ENCODE measurements at regions not wholly inside any gene's neighbourhood (a gene's known extent, or its start where the extent isn't known, plus 50 kb on each side); places are given as distances from the start of the nearest gene placed in this dataset.

GRCh38 chr7:52726493-52726892, 308.9 kb upstream of the POM121L12 start:
- no peak for DNase-seq (ENCODE audit: low spot score in 2 of 2)
- intact Hi-C loops (cut with DNase I; ENCODE audit: low total_unique reads): no loop called here
- H3K4me3 ChIP-seq (ENCODE audit: low read depth, poor library complexity, severe bottlenecking): no peak overlapping the region
- TF ChIP-seq POLR2A (IDR thresholded peaks at IDR 0.05): no peak
- no peak for TF ChIP-seq CTCF (IDR thresholded peaks at IDR 0.05)
- 67 to 68% methylated on average over 3 of the region's 3 CpGs for WGBS, 2 donors

GRCh38 chr7:52723606-52724005, 311.8 kb upstream of the POM121L12 start:
- H3K4me3 ChIP-seq (ENCODE audit: low read depth, poor library complexity, severe bottlenecking): no peak overlapping the region
- intact Hi-C loops (cut with DNase I; ENCODE audit: low total_unique reads): no loop called here
- 61 to 66% methylated on average over 5 of the region's 5 CpGs for WGBS, 2 donors
- TF ChIP-seq CTCF (IDR thresholded peaks at IDR 0.05) (no peak), POLR2A (IDR thresholded peaks at IDR 0.05) (no peak)
- DNase-seq (ENCODE audit: low spot score in 2 of 2): no peak

DNA sequence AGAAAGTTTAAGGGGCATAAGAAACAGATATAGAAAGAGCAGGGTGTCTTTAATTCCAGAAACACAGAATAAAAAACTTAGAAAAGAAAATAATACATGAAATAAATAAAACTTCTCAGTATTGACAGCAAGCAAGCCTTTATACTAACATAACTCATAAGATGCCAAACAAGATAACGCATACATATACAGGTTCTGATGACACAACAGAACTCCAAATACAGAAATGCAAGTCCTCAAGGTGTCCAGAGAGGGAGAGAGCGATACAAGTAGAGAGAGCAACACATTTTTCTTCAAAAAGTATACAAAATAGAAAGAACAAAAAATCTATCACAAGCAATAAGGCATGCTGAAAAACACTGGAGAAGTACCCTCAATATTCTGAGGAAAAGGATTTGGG, 314.6 kb upstream of the POM121L12 start:
- TF ChIP-seq POLR2A (IDR thresholded peaks at IDR 0.05): no peak
- no peak for TF ChIP-seq CTCF (IDR thresholded peaks at IDR 0.05)
- no peak for DNase-seq (ENCODE audit: low spot score in 2 of 2)
- H3K4me3 ChIP-seq (ENCODE audit: low read depth, poor library complexity, severe bottlenecking): no peak overlapping the region
- intact Hi-C loops (cut with DNase I; ENCODE audit: low total_unique reads): no loop called here
- 71 to 77% methylated on average over 2 of the region's 2 CpGs for WGBS, 2 donors

DNA sequence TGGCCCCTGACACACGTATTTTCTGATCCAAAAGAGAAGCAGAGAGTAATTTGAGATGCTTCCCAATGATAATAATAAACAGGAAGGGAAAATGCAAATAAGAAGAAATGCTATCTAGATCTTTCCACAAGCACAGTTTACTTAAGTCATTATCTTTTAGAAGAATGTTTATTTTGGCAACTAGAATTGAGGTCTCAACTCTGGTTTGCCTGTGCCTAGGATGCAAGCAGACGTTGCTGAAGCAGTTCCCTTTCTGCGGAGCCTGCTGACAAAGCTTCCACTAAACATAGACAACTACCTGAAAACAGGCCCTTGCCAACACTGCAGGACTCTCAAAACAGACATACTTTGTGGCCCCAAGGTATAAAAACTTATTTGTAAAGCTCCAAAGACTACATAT, 315.8 kb upstream of the POM121L12 start:
- intact Hi-C loops (cut with DNase I; ENCODE audit: low total_unique reads): no loop called here
- no peak for DNase-seq (ENCODE audit: low spot score in 2 of 2)
- TF ChIP-seq CTCF (IDR thresholded peaks at IDR 0.05) (no peak), POLR2A (IDR thresholded peaks at IDR 0.05) (no peak)
- WGBS, 2 donors: 27 to 47% methylated on average over 3 of the region's 3 CpGs
- no peak overlapping the region for H3K4me3 ChIP-seq (ENCODE audit: low read depth, poor library complexity, severe bottlenecking)

GRCh38 chr7:52715701-52716100, 319.7 kb upstream of the POM121L12 start:
- 80 to 81% methylated on average over 7 of the region's 7 CpGs for WGBS, 2 donors
- intact Hi-C loops (cut with DNase I; ENCODE audit: low total_unique reads): no loop called here
- TF ChIP-seq POLR2A (IDR thresholded peaks at IDR 0.05): no peak
- TF ChIP-seq CTCF (IDR thresholded peaks at IDR 0.05): no peak

GRCh38 chr7:52712938-52713337, 322.5 kb upstream of the POM121L12 start:
- no peak for TF ChIP-seq CTCF (IDR thresholded peaks at IDR 0.05)
- TF ChIP-seq POLR2A (IDR thresholded peaks at IDR 0.05): no peak
- WGBS, 2 donors: 39 to 69% methylated on average over 2 of the region's 2 CpGs
- no peak overlapping the region for H3K4me3 ChIP-seq (ENCODE audit: low read depth, poor library complexity, severe bottlenecking)
- no peak for DNase-seq (ENCODE audit: low spot score in 2 of 2)
- intact Hi-C loops (cut with DNase I; ENCODE audit: low total_unique reads): no loop called here

More at GRCh38 chr7:52715701-52716100, 319.7 kb upstream of the POM121L12 start:
- no peak overlapping the region for H3K4me3 ChIP-seq (ENCODE audit: low read depth, poor library complexity, severe bottlenecking)
- no peak for DNase-seq (ENCODE audit: low spot score in 2 of 2)

Data from lower leg skin (tissue), 4 donors.